WTC11 (cell line): ENCODE measurements at regions not wholly inside any gene's neighbourhood (a gene's known extent, or its start where the extent isn't known, plus 50 kb on each side); places are given as distances from the start of the nearest gene placed in this dataset.

ENCODE experiments used
- ATAC-seq: fragments of 200-7000 bp; cut with Tn5 transposase; 2 replicates; pipeline ENCODE4 v1.10.0; 2021; ENCODE audit warnings: mild to moderate bottlenecking, moderate library complexity
- CTCF ChIA-PET: fragments of 300-600 bp; sonication (Branson Sonifier 250); formaldehyde crosslinking; loops from one replicate; lab custom pipeline; 2021; ENCODE audit warnings: antibody characterized with exemption; lab: Charles Lee
- POLR2A ChIA-PET: fragments of 350-600 bp; sonication (Branson Sonifier 250); formaldehyde crosslinking; loops from one replicate; lab custom pipeline; 2021; ENCODE audit warnings: antibody characterized with exemption; lab: Charles Lee
- DNase-seq: peaks from one replicate; pipeline ENCODE4 v3.0.0; 2021; ENCODE audit warnings: low spot score
- H3K27ac Mint-ChIP-seq: 2 replicates; pipeline ENCODE4 v1.8.0; 2021; ENCODE audit warnings: mixed read lengths
- H3K27me3 Mint-ChIP-seq: 2 replicates; pipeline ENCODE4 v1.8.0; 2021; ENCODE audit warnings: low read depth, mild to moderate bottlenecking, moderate library complexity, mixed read lengths
- H3K36me3 Mint-ChIP-seq: 2 replicates; pipeline ENCODE4 v1.8.0; 2021; ENCODE audit warnings: mixed read lengths
- H3K4me1 Mint-ChIP-seq: 2 replicates; pipeline ENCODE4 v1.8.0; 2022; ENCODE audit warnings: mixed read lengths
- H3K4me3 Mint-ChIP-seq: 2 replicates; pipeline ENCODE4 v1.8.0; 2021; ENCODE audit warnings: mild to moderate bottlenecking, moderate library complexity, mixed read lengths
- H3K9me3 Mint-ChIP-seq: 2 replicates; pipeline ENCODE4 v1.8.0; 2021; ENCODE audit warnings: mixed read lengths
- CREB1 ChIP-seq: sonication (generic); formaldehyde crosslinking; IDR thresholded peaks from 2 replicates; pipeline ENCODE4 v1.8.0; 2023; ENCODE audit warnings: mild to moderate bottlenecking, missing genetic modification reagents
- CREM ChIP-seq: sonication (generic); formaldehyde crosslinking; IDR thresholded peaks from 2 replicates; pipeline ENCODE4 v1.8.1; 2022; ENCODE audit warnings: mild to moderate bottlenecking, missing genetic modification reagents, moderate library complexity
- E2F1 ChIP-seq: sonication (generic); formaldehyde crosslinking; IDR thresholded peaks from 2 replicates; pipeline ENCODE4 v1.8.0; 2022; ENCODE audit warnings: mild to moderate bottlenecking, missing genetic modification reagents
- ETV6 ChIP-seq: sonication (generic); formaldehyde crosslinking; IDR thresholded peaks from 2 replicates; pipeline ENCODE4 v1.8.1; 2022; ENCODE audit warnings: mild to moderate bottlenecking, missing genetic modification reagents
- FOXK1 ChIP-seq: sonication (generic); formaldehyde crosslinking; IDR thresholded peaks from 2 replicates; pipeline ENCODE4 v1.8.0; 2022; ENCODE audit warnings: mild to moderate bottlenecking, moderate library complexity, missing genetic modification reagents
- HMGA2 ChIP-seq: fragments of 250-450 bp; sonication (Bioruptor Pico); IDR thresholded peaks from 2 replicates; pipeline ENCODE4 v1.4.0; 2021; ENCODE audit warnings: mild to moderate bottlenecking, moderate library complexity
- IRF2 ChIP-seq: sonication (generic); formaldehyde crosslinking; IDR thresholded peaks from 2 replicates; pipeline ENCODE4 v1.8.0; 2022; ENCODE audit warnings: low read depth, missing genetic modification reagents, borderline replicate concordance
- NR2C2 ChIP-seq: sonication (generic); formaldehyde crosslinking; IDR thresholded peaks from 2 replicates; pipeline ENCODE4 v1.8.0; 2022; ENCODE audit warnings: mild to moderate bottlenecking, missing genetic modification reagents
- ZNF263 ChIP-seq: sonication (generic); formaldehyde crosslinking; IDR thresholded peaks from 2 replicates; pipeline ENCODE4 v1.8.1; 2022; ENCODE audit warnings: low read depth, mild to moderate bottlenecking, moderate library complexity, missing genetic modification reagents
- ZNF425 ChIP-seq: fragments of 250-450 bp; sonication (Bioruptor Pico); conservative IDR thresholded peaks from 2 replicates; pipeline ENCODE4 v1.9.0; 2021; ENCODE audit warnings: mild to moderate bottlenecking
- TF ChIP-seq, protein P1 (sequence below): sonication (generic); formaldehyde crosslinking; IDR thresholded peaks from 2 replicates; pipeline ENCODE4 v1.8.0; 2022; ENCODE audit warnings: mild to moderate bottlenecking, missing genetic modification reagents
- TF ChIP-seq, protein P2 (sequence below): fragments of 250-450 bp; sonication (Bioruptor Pico); IDR thresholded peaks from 2 replicates; pipeline ENCODE4 v1.9.0; 2021; ENCODE audit warnings: mild to moderate bottlenecking, borderline replicate concordance
- TF ChIP-seq, protein P3 (sequence below): sonication (generic); formaldehyde crosslinking; conservative IDR thresholded peaks from 2 replicates; pipeline ENCODE4 v1.8.1; 2023; ENCODE audit warnings: mild to moderate bottlenecking, low read depth, missing genetic modification reagents, moderate library complexity

GRCh38 chr6:167719920-167720319 lies 106.8 kb upstream of the AFDN start:
- CTCF ChIA-PET: no interaction called here
- no peak overlapping the region for H3K4me3 Mint-ChIP-seq
- H3K4me1 Mint-ChIP-seq: peaks cover 4% of the 10 kb centered on the region; the same call in 1 of the 2 replicates
- H3K9me3 Mint-ChIP-seq: peaks cover 13% of the 10 kb centered on the region
- no peaks in the 10 kb centered on the region for H3K27me3 Mint-ChIP-seq
- TF ChIP-seq, protein P1, sequence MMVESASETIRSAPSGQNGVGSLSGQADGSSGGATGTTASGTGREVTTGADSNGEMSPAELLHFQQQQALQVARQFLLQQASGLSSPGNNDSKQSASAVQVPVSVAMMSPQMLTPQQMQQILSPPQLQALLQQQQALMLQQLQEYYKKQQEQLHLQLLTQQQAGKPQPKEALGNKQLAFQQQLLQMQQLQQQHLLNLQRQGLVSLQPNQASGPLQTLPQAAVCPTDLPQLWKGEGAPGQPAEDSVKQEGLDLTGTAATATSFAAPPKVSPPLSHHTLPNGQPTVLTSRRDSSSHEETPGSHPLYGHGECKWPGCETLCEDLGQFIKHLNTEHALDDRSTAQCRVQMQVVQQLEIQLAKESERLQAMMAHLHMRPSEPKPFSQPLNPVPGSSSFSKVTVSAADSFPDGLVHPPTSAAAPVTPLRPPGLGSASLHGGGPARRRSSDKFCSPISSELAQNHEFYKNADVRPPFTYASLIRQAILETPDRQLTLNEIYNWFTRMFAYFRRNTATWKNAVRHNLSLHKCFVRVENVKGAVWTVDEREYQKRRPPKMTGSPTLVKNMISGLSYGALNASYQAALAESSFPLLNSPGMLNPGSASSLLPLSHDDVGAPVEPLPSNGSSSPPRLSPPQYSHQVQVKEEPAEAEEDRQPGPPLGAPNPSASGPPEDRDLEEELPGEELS (CRISPR knock-in tag): no peak
- TF ChIP-seq IRF2 (CRISPR knock-in tag): no peak
- TF ChIP-seq, protein P2, sequence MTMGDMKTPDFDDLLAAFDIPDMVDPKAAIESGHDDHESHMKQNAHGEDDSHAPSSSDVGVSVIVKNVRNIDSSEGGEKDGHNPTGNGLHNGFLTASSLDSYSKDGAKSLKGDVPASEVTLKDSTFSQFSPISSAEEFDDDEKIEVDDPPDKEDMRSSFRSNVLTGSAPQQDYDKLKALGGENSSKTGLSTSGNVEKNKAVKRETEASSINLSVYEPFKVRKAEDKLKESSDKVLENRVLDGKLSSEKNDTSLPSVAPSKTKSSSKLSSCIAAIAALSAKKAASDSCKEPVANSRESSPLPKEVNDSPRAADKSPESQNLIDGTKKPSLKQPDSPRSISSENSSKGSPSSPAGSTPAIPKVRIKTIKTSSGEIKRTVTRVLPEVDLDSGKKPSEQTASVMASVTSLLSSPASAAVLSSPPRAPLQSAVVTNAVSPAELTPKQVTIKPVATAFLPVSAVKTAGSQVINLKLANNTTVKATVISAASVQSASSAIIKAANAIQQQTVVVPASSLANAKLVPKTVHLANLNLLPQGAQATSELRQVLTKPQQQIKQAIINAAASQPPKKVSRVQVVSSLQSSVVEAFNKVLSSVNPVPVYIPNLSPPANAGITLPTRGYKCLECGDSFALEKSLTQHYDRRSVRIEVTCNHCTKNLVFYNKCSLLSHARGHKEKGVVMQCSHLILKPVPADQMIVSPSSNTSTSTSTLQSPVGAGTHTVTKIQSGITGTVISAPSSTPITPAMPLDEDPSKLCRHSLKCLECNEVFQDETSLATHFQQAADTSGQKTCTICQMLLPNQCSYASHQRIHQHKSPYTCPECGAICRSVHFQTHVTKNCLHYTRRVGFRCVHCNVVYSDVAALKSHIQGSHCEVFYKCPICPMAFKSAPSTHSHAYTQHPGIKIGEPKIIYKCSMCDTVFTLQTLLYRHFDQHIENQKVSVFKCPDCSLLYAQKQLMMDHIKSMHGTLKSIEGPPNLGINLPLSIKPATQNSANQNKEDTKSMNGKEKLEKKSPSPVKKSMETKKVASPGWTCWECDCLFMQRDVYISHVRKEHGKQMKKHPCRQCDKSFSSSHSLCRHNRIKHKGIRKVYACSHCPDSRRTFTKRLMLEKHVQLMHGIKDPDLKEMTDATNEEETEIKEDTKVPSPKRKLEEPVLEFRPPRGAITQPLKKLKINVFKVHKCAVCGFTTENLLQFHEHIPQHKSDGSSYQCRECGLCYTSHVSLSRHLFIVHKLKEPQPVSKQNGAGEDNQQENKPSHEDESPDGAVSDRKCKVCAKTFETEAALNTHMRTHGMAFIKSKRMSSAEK: no peak
- TF ChIP-seq FOXK1 (CRISPR knock-in tag): no peak
- TF ChIP-seq, protein P3, sequence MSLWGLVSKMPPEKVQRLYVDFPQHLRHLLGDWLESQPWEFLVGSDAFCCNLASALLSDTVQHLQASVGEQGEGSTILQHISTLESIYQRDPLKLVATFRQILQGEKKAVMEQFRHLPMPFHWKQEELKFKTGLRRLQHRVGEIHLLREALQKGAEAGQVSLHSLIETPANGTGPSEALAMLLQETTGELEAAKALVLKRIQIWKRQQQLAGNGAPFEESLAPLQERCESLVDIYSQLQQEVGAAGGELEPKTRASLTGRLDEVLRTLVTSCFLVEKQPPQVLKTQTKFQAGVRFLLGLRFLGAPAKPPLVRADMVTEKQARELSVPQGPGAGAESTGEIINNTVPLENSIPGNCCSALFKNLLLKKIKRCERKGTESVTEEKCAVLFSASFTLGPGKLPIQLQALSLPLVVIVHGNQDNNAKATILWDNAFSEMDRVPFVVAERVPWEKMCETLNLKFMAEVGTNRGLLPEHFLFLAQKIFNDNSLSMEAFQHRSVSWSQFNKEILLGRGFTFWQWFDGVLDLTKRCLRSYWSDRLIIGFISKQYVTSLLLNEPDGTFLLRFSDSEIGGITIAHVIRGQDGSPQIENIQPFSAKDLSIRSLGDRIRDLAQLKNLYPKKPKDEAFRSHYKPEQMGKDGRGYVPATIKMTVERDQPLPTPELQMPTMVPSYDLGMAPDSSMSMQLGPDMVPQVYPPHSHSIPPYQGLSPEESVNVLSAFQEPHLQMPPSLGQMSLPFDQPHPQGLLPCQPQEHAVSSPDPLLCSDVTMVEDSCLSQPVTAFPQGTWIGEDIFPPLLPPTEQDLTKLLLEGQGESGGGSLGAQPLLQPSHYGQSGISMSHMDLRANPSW (CRISPR knock-in tag): no peak
- TF ChIP-seq ZNF425 (CRISPR knock-in tag): no peak
- TF ChIP-seq ETV6 (CRISPR knock-in tag): no peak
- TF ChIP-seq E2F1 (CRISPR knock-in tag): no peak
- no peak for TF ChIP-seq ZNF263
- H3K36me3 Mint-ChIP-seq: no peaks in the 10 kb centered on the region
- no peak overlapping the region for H3K27ac Mint-ChIP-seq
- no peak; the same call in 1 of the 2 replicates for ATAC-seq
- no peak for DNase-seq
- POLR2A ChIA-PET: no interaction called here

- ChIA-PET CTCF (no interaction called here), POLR2A (no interaction called here)
- Mint-ChIP-seq H3K27ac (no peak overlapping the region), H3K36me3 (no peaks in the 10 kb centered on the region), H3K9me3 (peaks cover 13% of the 10 kb centered on the region), H3K4me3 (no peak overlapping the region), H3K4me1 (peaks cover 4% of the 10 kb centered on the region; the same call in 1 of the 2 replicates), H3K27me3 (no peaks in the 10 kb centered on the region)
- DNase-seq: no peak
- TF ChIP-seq CREB1 (CRISPR knock-in tag): no peak
- TF ChIP-seq HMGA2 (CRISPR knock-in tag): no peak
- no peak for TF ChIP-seq NR2C2 (CRISPR knock-in tag)
- TF ChIP-seq CREM (CRISPR knock-in tag): no peak
- no peak for TF ChIP-seq ETV6 (CRISPR knock-in tag)
- ATAC-seq: no peak
Measured at GRCh38 chr6:167720456-167721285, 106.0 kb upstream of the AFDN start.
